ENCODE measurements at regions not wholly inside any gene's neighbourhood (a gene's known extent, or its start where the extent isn't known, plus 50 kb on each side); places are given as distances from the start of the nearest gene placed in this dataset.
"Not testable (repeated sequence)": the region's sequence is repeated elsewhere in the genome, so short reads cannot be mapped to it uniquely, and the experiment has no call there.

DNA sequence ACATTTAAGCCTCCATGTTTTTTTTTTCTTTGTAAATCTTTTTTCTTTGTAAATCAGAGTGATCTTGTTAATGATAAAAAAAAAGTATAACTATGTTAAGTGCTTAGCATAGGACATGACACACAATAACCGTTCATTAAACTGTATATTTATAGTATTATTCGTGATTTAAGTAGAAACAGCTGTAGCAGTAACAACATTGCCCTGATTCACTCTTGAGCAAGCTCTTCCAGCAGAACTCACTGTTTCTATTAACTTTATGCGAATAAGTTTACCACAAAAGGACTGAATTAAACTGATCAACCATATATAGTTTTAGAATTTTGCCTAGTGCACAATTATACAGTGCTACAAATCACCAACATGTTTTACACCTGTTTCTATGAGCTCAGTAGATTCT, 1338.0 kb upstream of the EYS start:
- H3K27ac ChIP-seq (ENCODE audit: low read depth, low read length) = no peak overlapping the region

DNA sequence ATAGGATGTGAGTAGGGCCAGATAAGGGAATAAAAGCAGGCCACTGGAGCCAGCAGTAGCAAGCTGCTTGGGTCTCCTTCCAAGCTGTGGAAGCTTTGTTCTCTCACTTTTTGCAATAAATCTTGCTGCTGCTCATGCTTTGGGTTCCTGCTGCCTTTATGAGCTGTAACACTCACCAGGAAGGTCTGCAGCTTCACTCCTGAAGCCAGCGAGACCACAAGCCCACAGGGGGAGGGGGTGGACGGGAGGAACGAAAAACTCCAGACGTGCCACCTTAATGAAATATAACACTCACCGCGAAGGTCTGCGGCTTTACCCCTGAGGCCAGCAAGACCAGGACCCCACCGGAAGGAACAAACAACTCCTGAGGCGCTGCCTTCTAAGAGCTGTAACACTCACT, 1324.4 kb upstream of the EYS start:
- H3K9ac ChIP-seq (ENCODE audit: low read depth, low read length) = no peak overlapping the region
- no peaks in the 10 kb centered on the region for H3K4me1 ChIP-seq (ENCODE audit: control insufficient read depth, insufficient read depth, low read length)
- no peaks in the 10 kb centered on the region for H3K36me3 ChIP-seq (ENCODE audit: control insufficient read depth, insufficient read depth, low read length)
- H3K9me3 ChIP-seq (ENCODE audit: control insufficient read depth, insufficient read depth, low read length) = peaks cover 5% of the 10 kb centered on the region; the same call in 1 of the 2 replicates
- H3K27ac ChIP-seq (ENCODE audit: low read depth, low read length) = no peak overlapping the region
- H3K27me3 ChIP-seq (ENCODE audit: control insufficient read depth, insufficient read depth, low read length) = no peaks in the 10 kb centered on the region
- no peak overlapping the region for H3K4me3 ChIP-seq (ENCODE audit: low read depth, low read length)

More for the DNA sequence above, 1338.0 kb upstream of the EYS start:
- Histone ChIP-seq H3K4me1 (ENCODE audit: control insufficient read depth, insufficient read depth, low read length) (no peaks in the 10 kb centered on the region), H3K9ac (ENCODE audit: low read depth, low read length) (no peak overlapping the region), H3K4me3 (ENCODE audit: low read depth, low read length) (no peak overlapping the region), H3K36me3 (ENCODE audit: control insufficient read depth, insufficient read depth, low read length) (no peaks in the 10 kb centered on the region), H3K27me3 (ENCODE audit: control insufficient read depth, insufficient read depth, low read length) (no peaks in the 10 kb centered on the region), H3K9me3 (ENCODE audit: control insufficient read depth, insufficient read depth, low read length) (no peaks in the 10 kb centered on the region)

DNA sequence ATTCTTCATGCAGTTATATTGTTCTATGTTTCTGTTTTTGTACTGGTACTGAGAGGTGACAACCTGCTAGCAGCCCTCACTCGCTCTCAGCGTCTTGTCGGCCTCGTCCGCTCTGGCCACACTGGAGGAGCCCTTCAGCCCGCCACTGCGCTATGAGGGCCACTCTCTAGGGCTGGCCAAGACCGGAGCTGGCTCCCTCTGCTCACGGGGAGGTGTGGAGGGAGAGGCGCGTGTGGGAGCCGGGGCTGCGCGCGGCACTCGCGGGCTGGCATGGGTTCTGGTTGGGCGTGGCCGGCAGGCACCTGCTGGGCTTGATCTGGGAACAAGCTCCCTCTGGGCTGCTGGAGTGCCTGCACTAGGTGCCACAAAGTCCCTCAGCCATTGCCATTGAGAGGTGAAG, 1323.8 kb upstream of the EYS start:
- Histone ChIP-seq H3K9me3 (ENCODE audit: control insufficient read depth, insufficient read depth, low read length) (peaks cover 5% of the 10 kb centered on the region; the same call in 1 of the 2 replicates), H3K4me1 (ENCODE audit: control insufficient read depth, insufficient read depth, low read length) (no peaks in the 10 kb centered on the region), H3K36me3 (ENCODE audit: control insufficient read depth, insufficient read depth, low read length) (no peaks in the 10 kb centered on the region), H3K27ac (ENCODE audit: low read depth, low read length) (no peak overlapping the region), H3K27me3 (ENCODE audit: control insufficient read depth, insufficient read depth, low read length) (no peaks in the 10 kb centered on the region), H3K4me3 (ENCODE audit: low read depth, low read length) (no peak overlapping the region), H3K9ac (ENCODE audit: low read depth, low read length) (no peak overlapping the region)

DNA sequence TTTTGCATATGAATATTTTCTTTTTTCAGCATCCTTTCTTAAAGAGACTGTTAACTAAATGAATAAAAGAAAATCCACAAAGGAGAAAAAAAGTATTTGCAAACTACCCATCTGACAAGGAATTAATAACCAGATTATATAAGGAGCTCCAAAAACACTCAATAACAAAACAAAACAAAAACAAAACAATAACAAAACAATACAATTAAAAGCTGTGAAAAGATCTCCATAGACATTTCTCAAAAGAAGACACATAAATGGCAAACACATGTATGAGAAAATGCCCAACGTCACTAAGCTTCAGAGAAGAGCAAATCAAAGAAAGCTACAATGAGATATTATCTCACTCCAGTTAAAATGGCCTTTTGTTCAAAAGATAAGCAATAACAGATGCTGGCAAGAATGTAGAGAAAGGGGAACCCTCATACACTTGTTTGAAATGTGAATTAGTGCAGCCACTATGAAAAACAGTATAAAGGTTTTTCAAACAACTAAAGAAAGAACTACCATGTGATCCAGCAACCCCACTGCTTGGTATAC, 1310.0 kb upstream of the EYS start:
- Histone ChIP-seq H3K27me3 (ENCODE audit: control insufficient read depth, insufficient read depth, low read length) (no peaks in the 10 kb centered on the region), H3K4me3 (ENCODE audit: low read depth, low read length) (no peak overlapping the region), H3K9ac (ENCODE audit: low read depth, low read length) (no peak overlapping the region), H3K4me1 (ENCODE audit: control insufficient read depth, insufficient read depth, low read length) (no peaks in the 10 kb centered on the region), H3K36me3 (ENCODE audit: control insufficient read depth, insufficient read depth, low read length) (no peaks in the 10 kb centered on the region), H3K27ac (ENCODE audit: low read depth, low read length) (no peak overlapping the region), H3K9me3 (ENCODE audit: control insufficient read depth, insufficient read depth, low read length) (no peaks in the 10 kb centered on the region)

DNA sequence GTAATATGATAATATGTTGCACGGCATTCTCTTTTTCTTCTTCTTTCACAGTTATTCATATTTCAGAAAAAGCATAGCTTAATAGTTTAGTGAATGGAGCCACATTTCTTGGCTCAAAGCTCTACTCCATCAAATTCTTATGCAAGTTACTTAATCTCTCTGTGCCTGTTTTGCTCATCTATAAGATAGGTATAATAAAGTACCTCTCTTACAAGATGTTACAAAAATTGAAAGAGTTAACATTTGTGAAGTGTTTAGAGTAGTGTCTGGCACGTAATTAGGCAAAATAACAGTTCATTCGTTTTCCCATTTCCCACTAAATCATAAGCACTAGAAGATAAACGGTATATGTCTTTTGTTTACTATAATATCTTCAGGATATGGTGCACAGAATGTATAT, 1304.4 kb upstream of the EYS start:
- Histone ChIP-seq H3K9ac (ENCODE audit: low read depth, low read length) (no peak overlapping the region), H3K27ac (ENCODE audit: low read depth, low read length) (no peak overlapping the region), H3K4me1 (ENCODE audit: control insufficient read depth, insufficient read depth, low read length) (no peaks in the 10 kb centered on the region), H3K4me3 (ENCODE audit: low read depth, low read length) (no peak overlapping the region), H3K36me3 (ENCODE audit: control insufficient read depth, insufficient read depth, low read length) (no peaks in the 10 kb centered on the region), H3K9me3 (ENCODE audit: control insufficient read depth, insufficient read depth, low read length) (no peaks in the 10 kb centered on the region), H3K27me3 (ENCODE audit: control insufficient read depth, insufficient read depth, low read length) (no peaks in the 10 kb centered on the region)

DNA sequence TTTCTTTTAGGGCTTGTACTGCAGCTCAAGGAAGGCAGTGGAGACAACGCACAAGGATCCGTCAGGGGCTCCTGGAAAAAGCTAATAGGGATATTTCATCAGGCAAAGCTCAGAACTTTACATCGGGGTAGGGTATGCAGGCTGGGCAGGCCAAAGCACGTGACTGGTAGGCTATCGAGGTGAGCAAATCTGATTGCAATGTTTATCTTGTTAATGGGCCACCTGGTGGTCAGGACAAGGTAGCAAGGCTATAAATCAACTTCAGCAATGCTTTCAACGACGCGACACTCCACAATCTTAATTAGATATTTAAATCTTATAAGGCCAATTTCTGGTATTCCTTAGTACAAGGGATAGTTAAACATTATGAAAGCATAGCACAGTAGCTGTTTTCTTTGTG, 1302.8 kb upstream of the EYS start:
- no peaks in the 10 kb centered on the region for H3K36me3 ChIP-seq (ENCODE audit: control insufficient read depth, insufficient read depth, low read length)
- no peaks in the 10 kb centered on the region for H3K27me3 ChIP-seq (ENCODE audit: control insufficient read depth, insufficient read depth, low read length)
- no peak overlapping the region for H3K27ac ChIP-seq (ENCODE audit: low read depth, low read length)
- no peaks in the 10 kb centered on the region for H3K4me1 ChIP-seq (ENCODE audit: control insufficient read depth, insufficient read depth, low read length)
- H3K4me3 ChIP-seq (ENCODE audit: low read depth, low read length) = no peak overlapping the region
- H3K9me3 ChIP-seq (ENCODE audit: control insufficient read depth, insufficient read depth, low read length) = no peaks in the 10 kb centered on the region
- no peak overlapping the region for H3K9ac ChIP-seq (ENCODE audit: low read depth, low read length)

DNA sequence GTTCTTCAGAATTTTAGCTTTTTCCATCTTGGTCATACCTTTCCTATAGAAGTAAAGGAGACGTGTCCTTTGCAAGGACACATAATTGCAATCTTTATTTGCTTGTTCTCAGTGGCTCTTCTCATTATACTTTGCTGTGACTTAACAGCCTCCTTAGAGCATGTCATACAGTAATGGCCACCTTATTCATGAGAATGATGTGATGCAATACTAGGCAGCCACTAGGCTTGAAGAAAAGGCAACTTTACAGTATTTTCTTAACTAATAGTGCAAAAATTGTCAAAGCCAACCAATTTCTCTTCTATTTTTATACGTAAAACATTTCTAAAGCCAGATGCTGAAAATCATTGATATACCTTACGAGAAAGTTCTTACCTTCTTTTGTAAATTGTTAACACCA, 1296.8 kb upstream of the EYS start:
- Histone ChIP-seq H3K27me3 (ENCODE audit: control insufficient read depth, insufficient read depth, low read length) (no peaks in the 10 kb centered on the region), H3K4me3 (ENCODE audit: low read depth, low read length) (no peak overlapping the region), H3K27ac (ENCODE audit: low read depth, low read length) (no peak overlapping the region), H3K9ac (ENCODE audit: low read depth, low read length) (no peak overlapping the region), H3K4me1 (ENCODE audit: control insufficient read depth, insufficient read depth, low read length) (no peaks in the 10 kb centered on the region), H3K36me3 (ENCODE audit: control insufficient read depth, insufficient read depth, low read length) (no peaks in the 10 kb centered on the region), H3K9me3 (ENCODE audit: control insufficient read depth, insufficient read depth, low read length) (no peaks in the 10 kb centered on the region)

DNA sequence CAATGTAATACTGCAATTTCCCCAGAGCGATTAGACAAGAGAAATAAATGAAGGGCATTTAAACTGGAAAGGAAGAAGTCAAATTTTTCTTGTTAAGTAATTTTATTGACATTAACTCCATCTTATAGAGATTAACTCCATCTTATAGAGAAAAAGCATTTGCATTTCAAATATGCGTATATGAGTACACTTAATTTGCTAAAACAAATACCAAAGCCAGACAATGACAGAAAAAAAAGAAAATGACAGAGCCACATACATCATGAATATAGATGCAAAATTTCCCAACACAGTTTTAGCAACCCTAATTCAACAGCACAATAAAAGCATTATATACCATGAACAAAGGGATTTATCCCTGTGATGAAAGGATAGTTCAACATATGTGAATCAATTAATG, 1293.1 kb upstream of the EYS start:
- Histone ChIP-seq H3K4me3 (ENCODE audit: low read depth, low read length) (no peak overlapping the region), H3K36me3 (ENCODE audit: control insufficient read depth, insufficient read depth, low read length) (no peaks in the 10 kb centered on the region), H3K27me3 (ENCODE audit: control insufficient read depth, insufficient read depth, low read length) (no peaks in the 10 kb centered on the region), H3K9me3 (ENCODE audit: control insufficient read depth, insufficient read depth, low read length) (no peaks in the 10 kb centered on the region), H3K27ac (ENCODE audit: low read depth, low read length) (no peak overlapping the region), H3K9ac (ENCODE audit: low read depth, low read length) (no peak overlapping the region), H3K4me1 (ENCODE audit: control insufficient read depth, insufficient read depth, low read length) (no peaks in the 10 kb centered on the region)

DNA sequence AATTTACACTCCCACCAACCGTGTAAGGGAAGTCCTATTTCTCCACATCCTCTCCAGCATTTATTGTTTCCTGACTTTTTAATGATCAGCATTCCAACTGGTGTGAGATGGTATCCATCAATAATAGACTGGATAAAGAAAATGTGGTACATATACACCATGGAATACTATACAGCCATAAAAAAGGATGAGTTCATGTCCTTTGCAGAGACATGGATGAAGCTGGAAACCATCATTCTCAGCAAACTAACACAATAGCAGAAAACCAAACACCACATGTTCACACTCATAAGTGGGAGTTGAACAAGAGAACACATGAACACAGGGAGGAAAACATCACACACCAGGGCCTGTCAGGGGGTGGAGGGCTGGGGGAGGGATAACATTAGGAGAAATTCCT, 1290.6 kb upstream of the EYS start:
- not testable (repeated sequence) for H3K4me3 ChIP-seq (ENCODE audit: low read depth, low read length); H3K9me3 ChIP-seq (ENCODE audit: control insufficient read depth, insufficient read depth, low read length); H3K36me3 ChIP-seq (ENCODE audit: control insufficient read depth, insufficient read depth, low read length); H3K9ac ChIP-seq (ENCODE audit: low read depth, low read length); H3K27me3 ChIP-seq (ENCODE audit: control insufficient read depth, insufficient read depth, low read length); H3K27ac ChIP-seq (ENCODE audit: low read depth, low read length); H3K4me1 ChIP-seq (ENCODE audit: control insufficient read depth, insufficient read depth, low read length)

DNA sequence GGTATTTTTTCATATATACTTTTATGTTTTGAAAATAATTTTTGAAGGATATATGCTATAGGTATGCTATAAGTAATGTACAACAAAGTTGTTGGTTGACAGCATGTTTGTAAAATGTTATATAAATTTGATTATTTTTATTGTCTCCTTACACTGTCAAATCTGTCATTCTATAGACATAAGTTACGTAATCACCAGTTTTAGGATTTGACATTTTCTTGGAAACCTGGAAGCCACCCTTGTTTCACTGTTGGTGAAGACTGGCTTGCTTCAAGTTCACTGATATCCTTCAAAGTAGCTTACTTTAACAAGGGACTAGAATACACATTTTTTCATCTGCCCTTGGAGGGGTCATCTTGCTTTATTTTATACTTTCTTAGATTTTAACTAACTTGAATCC, 1288.6 kb upstream of the EYS start:
- Histone ChIP-seq H3K9ac (ENCODE audit: low read depth, low read length) (no peak overlapping the region), H3K27ac (ENCODE audit: low read depth, low read length) (no peak overlapping the region), H3K36me3 (ENCODE audit: control insufficient read depth, insufficient read depth, low read length) (no peaks in the 10 kb centered on the region), H3K4me1 (ENCODE audit: control insufficient read depth, insufficient read depth, low read length) (no peaks in the 10 kb centered on the region), H3K9me3 (ENCODE audit: control insufficient read depth, insufficient read depth, low read length) (peaks cover 1% of the 10 kb centered on the region; the same call in 1 of the 2 replicates), H3K4me3 (ENCODE audit: low read depth, low read length) (no peak overlapping the region), H3K27me3 (ENCODE audit: control insufficient read depth, insufficient read depth, low read length) (no peaks in the 10 kb centered on the region)

DNA sequence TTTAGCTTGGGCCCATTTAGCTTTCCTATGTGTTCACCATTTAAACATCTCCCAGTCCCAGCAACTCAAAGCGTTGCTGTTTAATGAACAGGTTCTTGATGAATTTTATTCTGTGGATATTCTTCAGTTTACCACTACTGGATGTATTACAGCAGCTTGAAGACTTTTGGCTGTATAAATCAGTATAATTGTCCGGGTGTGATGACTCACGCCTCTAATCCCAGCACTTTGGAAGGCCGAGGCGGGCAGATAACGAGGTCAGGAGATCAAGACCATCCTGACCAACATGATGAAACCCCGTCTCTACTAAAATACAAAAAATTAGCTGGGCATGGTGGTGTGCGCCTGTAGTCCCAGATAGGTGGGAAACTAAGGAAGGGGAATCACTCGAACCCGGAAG, 1286.7 kb upstream of the EYS start:
- not testable (repeated sequence) for H3K27ac ChIP-seq (ENCODE audit: low read depth, low read length); H3K36me3 ChIP-seq (ENCODE audit: control insufficient read depth, insufficient read depth, low read length); H3K9me3 ChIP-seq (ENCODE audit: control insufficient read depth, insufficient read depth, low read length); H3K4me1 ChIP-seq (ENCODE audit: control insufficient read depth, insufficient read depth, low read length); H3K4me3 ChIP-seq (ENCODE audit: low read depth, low read length); H3K27me3 ChIP-seq (ENCODE audit: control insufficient read depth, insufficient read depth, low read length); H3K9ac ChIP-seq (ENCODE audit: low read depth, low read length)

DNA sequence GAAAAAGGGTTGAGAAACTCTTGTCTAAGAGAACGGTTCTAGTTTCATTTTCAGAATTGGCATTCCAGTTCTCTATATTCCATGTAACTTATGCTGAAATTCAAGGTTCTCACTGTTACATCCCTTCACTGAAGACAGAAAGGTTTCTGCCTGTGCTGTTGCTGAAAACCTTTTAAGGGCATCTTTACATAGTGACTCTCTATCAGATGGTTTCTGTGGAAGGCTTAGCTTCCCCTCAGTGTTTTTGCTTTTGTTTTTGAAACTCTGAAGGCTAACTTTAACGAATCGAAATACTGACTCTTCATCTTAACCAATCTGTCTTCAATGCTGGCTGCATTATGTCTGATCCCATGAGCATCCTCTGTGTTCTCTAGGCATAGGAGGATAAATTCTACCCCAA, 1286.2 kb upstream of the EYS start:
- no peaks in the 10 kb centered on the region for H3K27me3 ChIP-seq (ENCODE audit: control insufficient read depth, insufficient read depth, low read length)
- no peak overlapping the region for H3K4me3 ChIP-seq (ENCODE audit: low read depth, low read length)
- no peaks in the 10 kb centered on the region for H3K36me3 ChIP-seq (ENCODE audit: control insufficient read depth, insufficient read depth, low read length)
- H3K4me1 ChIP-seq (ENCODE audit: control insufficient read depth, insufficient read depth, low read length) = no peaks in the 10 kb centered on the region
- H3K9ac ChIP-seq (ENCODE audit: low read depth, low read length) = no peak overlapping the region
- H3K9me3 ChIP-seq (ENCODE audit: control insufficient read depth, insufficient read depth, low read length) = peaks cover 4% of the 10 kb centered on the region; the same call in 1 of the 2 replicates
- no peak overlapping the region for H3K27ac ChIP-seq (ENCODE audit: low read depth, low read length)
